Nephron (organoid): ENCODE measurements at regions not wholly inside any gene's neighbourhood (a gene's known extent, or its start where the extent isn't known, plus 50 kb on each side); places are given as distances from the start of the nearest gene placed in this dataset.

Experiments
- H3K27ac Mint-ChIP-seq, 3 experiments: 2 replicates each; pipeline ENCODE4 v1.8.0; 2020; ENCODE audit warnings: mixed read lengths in 3 of 3, mild to moderate bottlenecking in 2 of 3, moderate library complexity in 1 of 3
- H3K27me3 Mint-ChIP-seq: 2 replicates; pipeline ENCODE4 v1.8.0; 2021; ENCODE audit warnings: low read depth, mild to moderate bottlenecking, moderate library complexity, mixed read lengths
- H3K36me3 Mint-ChIP-seq: 2 replicates; pipeline ENCODE4 v1.8.0; 2020; ENCODE audit warnings: low read depth, mixed read lengths
- H3K4me1 Mint-ChIP-seq: 2 replicates; pipeline ENCODE4 v1.8.0; 2020; ENCODE audit warnings: mixed read lengths
- H3K4me3 Mint-ChIP-seq, 3 experiments: 2 replicates each; pipeline ENCODE4 v1.8.0; 2020; ENCODE audit warnings: mild to moderate bottlenecking in 3 of 3, mixed read lengths in 3 of 3, moderate library complexity in 2 of 3
- H3K9me3 Mint-ChIP-seq: 2 replicates; pipeline ENCODE4 v1.8.0; 2020; ENCODE audit warnings: mixed read lengths
- TF ChIP-seq, protein P1 (sequence below), 3 experiments: fragments of 200-600 bp; sonication (generic); IDR thresholded peaks; one replicate each; pipeline ENCODE4 v1.5.0; 2021; ENCODE audit warnings: antibody characterized with exemption in 3 of 3; ENCODE audit not compliant: unreplicated experiment in 3 of 3

DNA sequence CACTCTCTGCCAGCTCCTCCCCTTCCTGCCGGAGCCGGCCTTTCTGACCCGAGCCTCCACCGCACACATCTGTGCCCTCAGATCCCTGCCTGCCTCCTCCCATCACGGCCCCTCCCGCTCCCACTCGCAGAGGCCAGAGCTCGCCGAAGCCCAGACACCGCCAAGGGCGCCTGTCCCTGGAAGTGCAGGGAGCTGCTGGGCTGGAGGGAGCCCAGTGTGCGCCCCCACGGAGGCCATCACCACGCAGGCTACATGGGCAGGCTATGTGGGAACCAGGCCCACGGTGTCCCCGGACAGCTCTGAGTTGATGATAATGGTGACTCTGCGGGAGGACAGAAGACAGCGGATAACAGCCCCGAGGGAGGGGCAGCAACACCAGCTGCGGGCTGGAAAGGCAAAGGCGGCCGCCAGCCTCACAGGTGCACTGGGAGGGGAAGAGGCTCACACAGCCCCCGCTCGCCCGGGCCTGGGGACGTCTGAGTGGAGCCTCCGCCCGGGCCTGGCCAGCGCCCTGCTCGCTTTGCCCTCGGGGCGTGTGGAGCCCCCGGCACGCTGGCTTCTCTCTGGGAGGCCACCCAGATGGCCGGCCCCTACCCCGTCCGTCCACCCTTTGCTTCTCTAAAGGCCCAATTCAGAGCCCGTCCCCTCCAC, 154.9 kb downstream of the DLL1 start:
- TF ChIP-seq, protein P1, sequence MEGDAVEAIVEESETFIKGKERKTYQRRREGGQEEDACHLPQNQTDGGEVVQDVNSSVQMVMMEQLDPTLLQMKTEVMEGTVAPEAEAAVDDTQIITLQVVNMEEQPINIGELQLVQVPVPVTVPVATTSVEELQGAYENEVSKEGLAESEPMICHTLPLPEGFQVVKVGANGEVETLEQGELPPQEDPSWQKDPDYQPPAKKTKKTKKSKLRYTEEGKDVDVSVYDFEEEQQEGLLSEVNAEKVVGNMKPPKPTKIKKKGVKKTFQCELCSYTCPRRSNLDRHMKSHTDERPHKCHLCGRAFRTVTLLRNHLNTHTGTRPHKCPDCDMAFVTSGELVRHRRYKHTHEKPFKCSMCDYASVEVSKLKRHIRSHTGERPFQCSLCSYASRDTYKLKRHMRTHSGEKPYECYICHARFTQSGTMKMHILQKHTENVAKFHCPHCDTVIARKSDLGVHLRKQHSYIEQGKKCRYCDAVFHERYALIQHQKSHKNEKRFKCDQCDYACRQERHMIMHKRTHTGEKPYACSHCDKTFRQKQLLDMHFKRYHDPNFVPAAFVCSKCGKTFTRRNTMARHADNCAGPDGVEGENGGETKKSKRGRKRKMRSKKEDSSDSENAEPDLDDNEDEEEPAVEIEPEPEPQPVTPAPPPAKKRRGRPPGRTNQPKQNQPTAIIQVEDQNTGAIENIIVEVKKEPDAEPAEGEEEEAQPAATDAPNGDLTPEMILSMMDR (IDR thresholded peaks at IDR 0.05; ENCODE audit: unreplicated experiment in 3 of 3), result no peak
- Mint-ChIP-seq H3K27ac (no peak overlapping the region), H3K4me3 (no peak overlapping the region), H3K27me3 (peaks cover 20% of the 10 kb centered on the region), H3K36me3 (no peaks in the 10 kb centered on the region), H3K4me1 (peaks cover 23% of the 10 kb centered on the region), H3K9me3 (peaks cover 15% of the 10 kb centered on the region)

DNA sequence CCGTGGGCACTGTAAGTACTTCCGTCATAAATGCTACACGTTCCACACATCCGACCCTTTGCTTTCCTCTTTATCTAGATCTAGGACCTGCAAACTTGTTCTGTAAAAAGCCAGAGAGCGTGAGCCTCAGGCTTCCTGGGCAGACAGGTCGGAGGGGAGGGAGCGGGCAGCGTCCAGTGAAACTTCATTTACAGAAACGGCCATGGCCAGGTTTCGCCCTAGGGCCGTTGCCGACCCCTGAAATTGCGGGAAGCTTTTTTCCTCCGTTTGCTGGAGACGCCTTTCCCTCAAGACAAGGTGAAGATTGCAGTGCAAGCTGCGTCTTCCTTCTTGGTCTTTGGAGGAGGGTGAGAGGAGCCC, 155.4 kb downstream of the DLL1 start:
- Mint-ChIP-seq H3K4me1 (peaks cover 24% of the 10 kb centered on the region), H3K9me3 (peaks cover 15% of the 10 kb centered on the region), H3K27me3 (peaks cover 20% of the 10 kb centered on the region), H3K36me3 (no peaks in the 10 kb centered on the region), H3K4me3 (no peak overlapping the region), H3K27ac (no peak overlapping the region)
- TF ChIP-seq, protein P1 (IDR thresholded peaks at IDR 0.05; ENCODE audit: unreplicated experiment in 3 of 3), result no peak

DNA sequence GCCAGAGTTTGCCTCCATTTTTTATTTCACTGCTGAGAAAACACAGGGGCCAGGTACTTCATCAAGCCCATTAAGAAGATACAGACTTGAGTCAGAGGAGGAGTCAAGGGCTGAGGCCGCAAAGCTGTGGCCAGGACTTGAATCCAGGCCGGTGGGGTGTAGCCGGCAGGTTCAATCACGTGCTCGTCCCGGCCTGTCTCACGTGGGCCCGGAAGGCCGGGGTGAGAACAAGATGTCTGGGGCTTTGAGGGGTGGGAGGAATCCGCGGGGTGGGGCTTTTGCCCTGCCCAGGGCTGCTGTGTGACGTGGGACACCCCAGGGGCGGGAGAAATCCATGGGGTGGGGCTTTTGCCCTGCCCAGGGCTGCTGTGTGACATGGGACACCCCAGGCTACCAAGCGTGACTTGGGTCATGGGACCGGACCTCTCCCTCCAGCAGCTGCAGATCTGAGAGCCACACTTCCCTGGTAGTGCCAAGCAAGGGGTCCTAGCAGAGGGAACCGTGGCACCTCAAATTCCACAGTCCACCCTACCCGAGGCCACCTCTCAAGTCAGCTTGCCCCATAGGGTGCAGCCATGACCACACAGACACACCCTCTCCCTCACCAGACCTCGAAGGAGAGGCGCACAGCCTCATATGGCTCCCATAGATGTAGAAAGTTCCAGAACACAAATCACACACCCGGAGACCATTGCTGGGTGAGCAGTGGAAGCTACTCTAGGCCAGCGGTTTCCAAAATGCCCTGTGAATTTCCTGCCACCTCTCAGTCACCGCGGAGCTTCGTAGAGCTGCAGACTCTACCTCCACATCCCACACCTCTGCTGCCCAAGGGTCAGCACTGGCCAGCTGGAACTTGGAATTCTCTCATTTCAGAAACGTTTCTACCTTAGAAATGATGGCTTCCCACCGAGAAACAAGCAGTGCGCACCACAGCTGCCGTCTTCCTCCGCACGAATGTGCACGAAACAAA, 156.1 kb downstream of the DLL1 start:
- Mint-ChIP-seq H3K4me1 (peaks cover 30% of the 10 kb centered on the region), H3K36me3 (no peaks in the 10 kb centered on the region), H3K9me3 (peaks cover 11% of the 10 kb centered on the region), H3K27ac (peak overlapping the region in 1 of 3 experiments; percentile 25), H3K4me3 (no peak overlapping the region), H3K27me3 (peaks cover 25% of the 10 kb centered on the region)
- TF ChIP-seq, protein P1 (IDR thresholded peaks at IDR 0.05; ENCODE audit: unreplicated experiment in 3 of 3), result no peak

DNA sequence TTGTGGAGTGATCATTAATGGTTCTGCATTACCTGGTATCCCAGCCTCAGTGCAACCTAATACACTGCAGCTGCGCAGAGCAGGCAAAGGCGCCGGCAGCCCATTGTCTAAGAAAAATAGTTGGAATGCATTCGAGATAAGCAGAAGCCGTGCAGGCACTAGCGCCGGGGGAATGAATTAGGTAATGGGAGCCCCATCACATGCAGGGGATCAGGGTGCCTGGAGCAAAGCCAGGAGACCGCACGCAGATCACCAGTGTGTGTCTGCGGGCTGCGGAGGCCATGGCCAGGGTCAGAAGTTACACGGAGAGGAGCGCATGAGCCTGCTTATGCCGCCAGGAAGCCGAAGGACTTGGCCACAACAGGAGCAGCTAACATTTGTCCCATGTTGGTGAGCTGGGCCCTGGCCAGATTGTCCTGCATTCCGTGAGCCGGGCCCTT, 156.8 kb downstream of the DLL1 start:
- H3K9me3 Mint-ChIP-seq, result peaks cover 9% of the 10 kb centered on the region
- H3K36me3 Mint-ChIP-seq, result no peaks in the 10 kb centered on the region
- peaks cover 34% of the 10 kb centered on the region for H3K4me1 Mint-ChIP-seq
- no peak overlapping the region for H3K4me3 Mint-ChIP-seq
- TF ChIP-seq, protein P1 (IDR thresholded peaks at IDR 0.05; ENCODE audit: unreplicated experiment in 3 of 3), result no peak
- peak overlapping the region in 1 of 3 experiments; percentile 25 for H3K27ac Mint-ChIP-seq
- H3K27me3 Mint-ChIP-seq, result peaks cover 28% of the 10 kb centered on the region

DNA sequence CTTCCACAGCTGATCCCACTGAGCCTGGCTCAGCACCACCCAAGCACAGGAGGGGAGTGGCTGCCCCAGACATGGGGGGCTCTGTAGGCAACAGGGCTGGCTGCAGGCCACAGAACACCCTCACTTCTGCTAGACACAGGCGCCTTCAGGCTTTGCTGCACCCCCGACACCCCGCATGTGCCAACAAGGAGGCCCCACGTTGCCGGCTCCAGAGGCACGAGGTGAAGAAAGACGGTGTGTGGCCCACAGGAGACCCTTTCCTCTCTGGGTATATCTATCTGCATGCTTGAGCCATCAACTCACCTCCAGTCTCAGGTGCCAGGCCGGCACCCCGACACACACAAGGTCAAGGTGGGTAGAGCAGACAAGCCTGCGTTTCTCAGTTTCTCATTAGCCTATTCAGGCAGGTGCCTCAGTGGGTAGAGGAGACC, 158.3 kb downstream of the DLL1 start:
- no peaks in the 10 kb centered on the region for H3K36me3 Mint-ChIP-seq
- H3K4me3 Mint-ChIP-seq, result no peak overlapping the region
- no peak overlapping the region for H3K27ac Mint-ChIP-seq
- peaks cover 22% of the 10 kb centered on the region for H3K27me3 Mint-ChIP-seq
- H3K4me1 Mint-ChIP-seq, result peaks cover 31% of the 10 kb centered on the region
- H3K9me3 Mint-ChIP-seq, result no peaks in the 10 kb centered on the region
- TF ChIP-seq, protein P1 (IDR thresholded peaks at IDR 0.05; ENCODE audit: unreplicated experiment in 3 of 3), result no peak
